Right lobe of liver (tissue), 4 donors: ENCODE measurements at regions not wholly inside any gene's neighbourhood (a gene's known extent, or its start where the extent isn't known, plus 50 kb on each side); places are given as distances from the start of the nearest gene placed in this dataset.

ENCODE experiments used
- CTCF ChIP-seq, 4 donors: fragments of 200-600 bp in 3 of 4; fragments of 450-650 bp in 1 of 4; IDR thresholded peaks; one replicate each; pipeline versions ENCODE4 v1.5.1 to v1.8.0; 2016 to 2022; ENCODE audit warnings: antibody characterized with exemption in 4 of 4, mild to moderate bottlenecking in 2 of 4
- POLR2A ChIP-seq: fragments of 450-650 bp; IDR thresholded peaks from one replicate; pipeline ENCODE4 v1.6.1; 2017; ENCODE audit warnings: antibody characterized with exemption, mild to moderate bottlenecking
- donor health status: DM: no; HTN: no; CAD: no.
- donor health status: DM: no; HTN: no; CAD: no.
- donor health status: DM: no; HTN: yes; CAD: no.

GRCh38 chr12:111121840-111122239 is 201.5 kb upstream of the MYL2 start:
- TF ChIP-seq CTCF (IDR thresholded peaks at IDR 0.05): no peak
- no peak for TF ChIP-seq POLR2A
